ENCODE measurements at regions not wholly inside any gene's neighbourhood (a gene's known extent, or its start where the extent isn't known, plus 50 kb on each side); places are given as distances from the start of the nearest gene placed in this dataset.

- no peaks in the 10 kb centered on the region for H3K36me3 ChIP-seq (ENCODE audit: insufficient read depth, low read length)
- no peak overlapping the region for H3K4me3 ChIP-seq
- no peak for TF ChIP-seq FOXP2 (optimal IDR thresholded peaks at IDR 0.05; ENCODE audit: control extremely low read depth, extremely low read length, insufficient read depth)
- no peak for TF ChIP-seq EZH2 (IDR thresholded peaks at IDR 0.05)
- TF ChIP-seq POLR2AphosphoS5 (IDR thresholded peaks at IDR 0.05; ENCODE audit: borderline replicate concordance, low read depth, low read length): no peak
- no peak overlapping the region for H3K9ac ChIP-seq (ENCODE audit: insufficient read length)
- H3K27ac ChIP-seq: no peak overlapping the region
- H3K9me3 ChIP-seq (ENCODE audit: low read depth, low read length): no peaks in the 10 kb centered on the region
- DNase-seq (ENCODE audit: low read depth, low spot score): no peak
Observed at GRCh38 chr7:85702348-85702747, 515.5 kb upstream of the SEMA3D start.

DNA sequence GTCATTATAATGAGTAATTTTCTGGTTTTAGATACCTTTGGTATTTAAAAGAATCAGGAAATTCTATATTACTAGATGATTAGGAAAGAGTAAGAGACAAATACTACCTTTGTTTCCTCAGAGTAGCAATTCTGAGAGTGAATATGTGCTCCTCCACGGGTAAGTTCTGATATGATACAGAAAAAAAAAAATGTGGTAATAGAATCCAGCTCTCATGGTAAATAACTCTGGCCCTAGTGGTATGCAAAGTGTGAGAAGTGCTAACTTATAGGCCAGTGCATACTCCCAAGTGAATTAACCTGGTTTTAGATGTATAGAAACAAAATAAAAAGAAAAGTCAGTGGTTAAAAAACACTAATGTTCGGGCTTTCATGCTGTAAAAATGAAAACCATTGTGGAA, 512.6 kb upstream of the SEMA3D start:
- DNase-seq (ENCODE audit: low read depth, low spot score): no peak
- Histone ChIP-seq H3K4me3 (no peak overlapping the region), H3K27ac (no peak overlapping the region), H3K9ac (ENCODE audit: insufficient read length) (no peak overlapping the region), H3K36me3 (ENCODE audit: insufficient read depth, low read length) (no peaks in the 10 kb centered on the region), H3K9me3 (ENCODE audit: low read depth, low read length) (no peaks in the 10 kb centered on the region)
- TF ChIP-seq EZH2 (IDR thresholded peaks at IDR 0.05) (no peak), FOXP2 (optimal IDR thresholded peaks at IDR 0.05; ENCODE audit: control extremely low read depth, extremely low read length, insufficient read depth) (no peak), POLR2AphosphoS5 (IDR thresholded peaks at IDR 0.05; ENCODE audit: borderline replicate concordance, low read depth, low read length) (no peak)

DNA sequence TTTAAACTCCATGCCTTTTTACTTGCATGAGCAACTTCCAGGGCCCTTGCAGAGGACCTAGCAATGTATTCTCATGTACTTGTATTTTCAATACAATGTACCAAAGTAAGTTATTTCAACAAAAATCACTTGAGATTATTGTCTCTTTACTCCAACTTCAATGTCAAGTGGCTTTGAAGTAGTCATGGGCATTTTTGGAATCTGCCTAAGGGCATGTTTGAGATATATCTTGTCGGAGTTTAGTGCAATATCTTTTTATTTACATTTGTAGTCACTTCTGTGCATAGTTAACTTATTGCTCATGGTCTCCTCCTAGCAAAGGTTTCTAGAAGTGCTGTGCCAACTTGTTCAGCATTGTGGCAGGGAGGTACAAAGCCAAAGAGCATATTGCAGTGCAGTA, 508.7 kb upstream of the SEMA3D start:
- no peak overlapping the region for H3K9ac ChIP-seq (ENCODE audit: insufficient read length)
- no peak for TF ChIP-seq EZH2 (IDR thresholded peaks at IDR 0.05)
- H3K36me3 ChIP-seq (ENCODE audit: insufficient read depth, low read length): no peaks in the 10 kb centered on the region
- peak; percentile 16 for DNase-seq (ENCODE audit: low read depth, low spot score)
- no peaks in the 10 kb centered on the region for H3K9me3 ChIP-seq (ENCODE audit: low read depth, low read length)
- H3K4me3 ChIP-seq: no peak overlapping the region
- H3K27ac ChIP-seq: no peak overlapping the region

- Histone ChIP-seq H3K9ac (ENCODE audit: insufficient read length) (no peak overlapping the region), H3K9me3 (ENCODE audit: low read depth, low read length) (no peaks in the 10 kb centered on the region), H3K36me3 (ENCODE audit: insufficient read depth, low read length) (no peaks in the 10 kb centered on the region), H3K4me3 (no peak overlapping the region), H3K27ac (no peak overlapping the region)
- no peak for DNase-seq (ENCODE audit: low read depth, low spot score)
- TF ChIP-seq EZH2 (IDR thresholded peaks at IDR 0.05) (no peak), FOXP2 (optimal IDR thresholded peaks at IDR 0.05; ENCODE audit: control extremely low read depth, extremely low read length, insufficient read depth) (no peak), POLR2AphosphoS5 (IDR thresholded peaks at IDR 0.05; ENCODE audit: borderline replicate concordance, low read depth, low read length) (no peak)
Observed at GRCh38 chr7:85695041-85695440, 508.2 kb upstream of the SEMA3D start.

DNA sequence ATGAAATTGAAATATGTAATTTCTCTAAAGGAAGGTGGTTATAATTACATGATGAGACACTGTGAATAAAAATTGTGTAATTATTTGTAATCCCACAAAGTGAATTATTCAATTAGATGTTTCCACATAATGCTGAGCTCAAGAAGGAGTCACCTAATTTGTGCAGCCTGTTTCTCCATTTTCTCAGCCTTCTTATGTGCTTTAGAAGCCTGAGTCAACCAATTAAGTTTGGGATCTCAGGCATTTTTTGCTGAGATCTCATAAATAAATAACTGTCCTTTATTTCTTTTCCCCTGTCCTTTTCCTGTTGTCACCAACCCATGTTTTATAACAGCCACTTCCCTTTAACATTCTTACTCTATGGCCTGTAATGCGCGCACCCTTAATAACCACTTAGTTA, 506.5 kb upstream of the SEMA3D start:
- Histone ChIP-seq H3K9me3 (ENCODE audit: low read depth, low read length) (no peaks in the 10 kb centered on the region), H3K4me3 (no peak overlapping the region), H3K27ac (peak overlapping the region; percentile 26; the same call in 1 of the 2 replicates), H3K36me3 (ENCODE audit: insufficient read depth, low read length) (no peaks in the 10 kb centered on the region), H3K9ac (ENCODE audit: insufficient read length) (no peak overlapping the region)
- TF ChIP-seq FOXP2 (optimal IDR thresholded peaks at IDR 0.05; ENCODE audit: control extremely low read depth, extremely low read length, insufficient read depth) (no peak), EZH2 (IDR thresholded peaks at IDR 0.05) (no peak), POLR2AphosphoS5 (IDR thresholded peaks at IDR 0.05; ENCODE audit: borderline replicate concordance, low read depth, low read length) (no peak)
- DNase-seq (ENCODE audit: low read depth, low spot score): no peak

- H3K27ac ChIP-seq: no peak overlapping the region
- H3K4me3 ChIP-seq: no peak overlapping the region
- DNase-seq (ENCODE audit: low read depth, low spot score): no peak
- H3K9me3 ChIP-seq (ENCODE audit: low read depth, low read length): no peaks in the 10 kb centered on the region
- H3K9ac ChIP-seq (ENCODE audit: insufficient read length): no peak overlapping the region
- TF ChIP-seq FOXP2 (optimal IDR thresholded peaks at IDR 0.05; ENCODE audit: control extremely low read depth, extremely low read length, insufficient read depth): no peak
- no peak for TF ChIP-seq POLR2AphosphoS5 (IDR thresholded peaks at IDR 0.05; ENCODE audit: borderline replicate concordance, low read depth, low read length)
- no peak for TF ChIP-seq EZH2 (IDR thresholded peaks at IDR 0.05)
- no peaks in the 10 kb centered on the region for H3K36me3 ChIP-seq (ENCODE audit: insufficient read depth, low read length)
Observed at GRCh38 chr7:85688712-85689111, 501.9 kb upstream of the SEMA3D start.

DNA sequence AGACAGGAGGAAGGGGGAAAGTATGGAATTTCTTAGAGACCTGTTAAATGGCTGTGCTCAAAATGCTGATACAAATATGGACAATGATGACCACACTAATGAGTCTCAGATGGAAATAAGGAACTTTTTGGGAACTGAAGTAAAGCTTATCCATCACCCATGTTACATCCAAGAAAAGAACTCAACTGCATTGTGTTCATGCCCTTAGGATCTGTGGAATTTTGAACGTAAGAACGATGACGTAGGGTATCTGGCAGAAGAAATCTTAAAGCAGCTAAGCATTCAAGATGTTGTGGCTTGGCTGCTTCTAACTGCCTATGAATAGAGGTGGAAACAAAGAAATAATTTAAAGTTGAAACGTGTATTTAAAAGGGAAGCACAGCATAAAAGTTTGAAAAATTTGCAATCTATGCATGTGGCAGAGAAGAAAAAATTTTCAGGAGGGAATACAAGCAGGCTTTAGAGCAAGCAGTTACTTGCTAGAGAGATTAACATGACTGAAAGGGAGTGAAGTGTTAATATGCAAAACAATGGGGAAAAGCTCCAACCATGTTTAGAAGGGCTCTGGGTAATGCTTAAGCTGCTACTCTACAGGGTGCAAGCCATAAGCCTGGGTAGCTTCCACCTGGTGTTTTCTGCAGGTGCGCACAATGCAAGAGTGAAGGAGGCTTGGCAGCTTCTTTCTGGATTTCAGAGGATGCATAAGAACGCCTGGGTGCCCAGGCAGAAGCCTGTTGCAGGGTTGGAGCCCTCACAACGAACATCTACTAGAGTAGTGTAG, 499.7 kb upstream of the SEMA3D start:
- TF ChIP-seq EZH2 (IDR thresholded peaks at IDR 0.05): no peak
- TF ChIP-seq POLR2AphosphoS5 (IDR thresholded peaks at IDR 0.05; ENCODE audit: borderline replicate concordance, low read depth, low read length): no peak
- TF ChIP-seq FOXP2 (optimal IDR thresholded peaks at IDR 0.05; ENCODE audit: control extremely low read depth, extremely low read length, insufficient read depth): no peak
- no peak overlapping the region for H3K27ac ChIP-seq
- H3K9ac ChIP-seq (ENCODE audit: insufficient read length): no peak overlapping the region
- H3K4me3 ChIP-seq: no peak overlapping the region
- no peaks in the 10 kb centered on the region for H3K36me3 ChIP-seq (ENCODE audit: insufficient read depth, low read length)
- H3K9me3 ChIP-seq (ENCODE audit: low read depth, low read length): no peaks in the 10 kb centered on the region
- DNase-seq (ENCODE audit: low read depth, low spot score): no peak

GRCh38 chr7:85685901-85686300, 499.0 kb upstream of the SEMA3D start:
- no peak for DNase-seq (ENCODE audit: low read depth, low spot score)
- Histone ChIP-seq H3K9ac (ENCODE audit: insufficient read length) (no peak overlapping the region), H3K36me3 (ENCODE audit: insufficient read depth, low read length) (no peaks in the 10 kb centered on the region), H3K4me3 (no peak overlapping the region), H3K27ac (no peak overlapping the region), H3K9me3 (ENCODE audit: low read depth, low read length) (no peaks in the 10 kb centered on the region)
- TF ChIP-seq FOXP2 (optimal IDR thresholded peaks at IDR 0.05; ENCODE audit: control extremely low read depth, extremely low read length, insufficient read depth) (no peak), EZH2 (IDR thresholded peaks at IDR 0.05) (no peak)

Data from SK-N-MC (cell line).